Activated B cell treated with CpG ODN at 0.5 μM for 24 hours (primary cell): ENCODE measurements at regions not wholly inside any gene's neighbourhood (a gene's known extent, or its start where the extent isn't known, plus 50 kb on each side); places are given as distances from the start of the nearest gene placed in this dataset.

Experiments
- ATAC-seq: fragments of 200-7000 bp; cut with Tn5 transposase; one replicate; pipeline ENCODE4 v1.10.0; 2021; ENCODE audit warnings: low read depth, mild to moderate bottlenecking, moderate library complexity
- CTCF ChIA-PET: fragments of 350-600 bp; sonication (Branson Sonifier 250); formaldehyde crosslinking; loops from one replicate; lab custom pipeline; 2021; ENCODE audit warnings: antibody characterized with exemption; lab: Charles Lee
- POLR2A ChIA-PET: fragments of 350-600 bp; sonication (Branson Sonifier 250); formaldehyde crosslinking; loops from one replicate; lab custom pipeline; 2021; ENCODE audit warnings: antibody characterized with exemption; lab: Charles Lee
- DNase-seq: peaks from one replicate; pipeline ENCODE4 v3.0.0; 2022
- H3K27ac Mint-ChIP-seq: one replicate; pipeline ENCODE4 v1.8.0; 2020; ENCODE audit warnings: mixed read lengths
- H3K27me3 Mint-ChIP-seq: one replicate; pipeline ENCODE4 v1.8.0; 2021; ENCODE audit warnings: mixed read lengths
- H3K36me3 Mint-ChIP-seq: one replicate; pipeline ENCODE4 v1.8.0; 2021; ENCODE audit warnings: low read depth, mixed read lengths
- H3K4me1 Mint-ChIP-seq: one replicate; pipeline ENCODE4 v1.8.0; 2021; ENCODE audit warnings: mixed read lengths
- H3K4me3 Mint-ChIP-seq: one replicate; pipeline ENCODE4 v1.8.0; 2020; ENCODE audit warnings: mild to moderate bottlenecking, mixed read lengths
- H3K9me3 Mint-ChIP-seq: one replicate; pipeline ENCODE4 v1.8.0; 2020; ENCODE audit warnings: mixed read lengths
- CTCF ChIP-seq: fragments of 200-600 bp; IDR thresholded peaks from one replicate; pipeline ENCODE4 v1.8.0; 2022; ENCODE audit warnings: antibody characterized with exemption, mild to moderate bottlenecking
- intact Hi-C: fragments of 100-400 bp; cut with micrococcal nuclease; formaldehyde crosslinking; loops from one replicate; pipeline ENCODE4 v1.15.1; 2024

- CTCF ChIA-PET, result no interaction called here
- ATAC-seq (no peak), DNase-seq (no peak)
- Mint-ChIP-seq H3K27ac (no peak overlapping the region), H3K4me3 (no peak overlapping the region), H3K36me3 (no peaks in the 10 kb centered on the region), H3K9me3 (peaks cover under 1% of the 10 kb centered on the region), H3K27me3 (peaks cover 15% of the 10 kb centered on the region), H3K4me1 (no peaks in the 10 kb centered on the region)
- POLR2A ChIA-PET, result interaction anchor here (0.5 kb wide), 1 partner anchor 37 kb away, joined by 3 read pairs; no protein-coding TSS in a partner anchor
- no peak for TF ChIP-seq CTCF
- intact Hi-C loops, result no loop called here
These were observed 106.7 kb downstream of the RBFOX3 start for GRCh38 chr17:79504181-79504605.

GRCh38 chr17:79503126-79503839 is 107.6 kb downstream of the RBFOX3 start:
- CTCF ChIA-PET, result no interaction called here
- H3K4me1 Mint-ChIP-seq, result no peaks in the 10 kb centered on the region
- H3K27me3 Mint-ChIP-seq, result peaks cover 15% of the 10 kb centered on the region
- peaks cover 2% of the 10 kb centered on the region for H3K9me3 Mint-ChIP-seq
- POLR2A ChIA-PET, result no interaction called here
- no peaks in the 10 kb centered on the region for H3K36me3 Mint-ChIP-seq
- no peak for TF ChIP-seq CTCF
- intact Hi-C loops, result no loop called here
- H3K27ac Mint-ChIP-seq, result no peak overlapping the region
- no peak for ATAC-seq
- DNase-seq, result no peak
- no peak overlapping the region for H3K4me3 Mint-ChIP-seq

- TF ChIP-seq CTCF, result no peak
- no peak for ATAC-seq
- CTCF ChIA-PET, result no interaction called here
- peaks cover 15% of the 10 kb centered on the region for H3K27me3 Mint-ChIP-seq
- POLR2A ChIA-PET, result no interaction called here
- no peaks in the 10 kb centered on the region for H3K4me1 Mint-ChIP-seq
- H3K4me3 Mint-ChIP-seq, result no peak overlapping the region
- peaks cover 2% of the 10 kb centered on the region for H3K9me3 Mint-ChIP-seq
- H3K27ac Mint-ChIP-seq, result no peak overlapping the region
- no peak for DNase-seq
- H3K36me3 Mint-ChIP-seq, result no peaks in the 10 kb centered on the region
- intact Hi-C loops, result no loop called here
These were observed 108.9 kb downstream of the RBFOX3 start for GRCh38 chr17:79501910-79502309.

- CTCF ChIA-PET, result no interaction called here
- H3K4me3 Mint-ChIP-seq, result no peak overlapping the region
- H3K27ac Mint-ChIP-seq, result no peak overlapping the region
These were observed 109.9 kb downstream of the RBFOX3 start for GRCh38 chr17:79500745-79501618.

More at GRCh38 chr17:79500745-79501618, 109.9 kb downstream of the RBFOX3 start:
- ATAC-seq (no peak), DNase-seq (no peak)
- Mint-ChIP-seq H3K27me3 (peaks cover 15% of the 10 kb centered on the region), H3K4me1 (no peaks in the 10 kb centered on the region), H3K36me3 (no peaks in the 10 kb centered on the region), H3K9me3 (peaks cover 2% of the 10 kb centered on the region)
- POLR2A ChIA-PET, result no interaction called here
- TF ChIP-seq CTCF, result no peak
- intact Hi-C loops, result no loop called here
